ENCODE measurements at regions not wholly inside any gene's neighbourhood (a gene's known extent, or its start where the extent isn't known, plus 50 kb on each side); places are given as distances from the start of the nearest gene placed in this dataset.

DNA sequence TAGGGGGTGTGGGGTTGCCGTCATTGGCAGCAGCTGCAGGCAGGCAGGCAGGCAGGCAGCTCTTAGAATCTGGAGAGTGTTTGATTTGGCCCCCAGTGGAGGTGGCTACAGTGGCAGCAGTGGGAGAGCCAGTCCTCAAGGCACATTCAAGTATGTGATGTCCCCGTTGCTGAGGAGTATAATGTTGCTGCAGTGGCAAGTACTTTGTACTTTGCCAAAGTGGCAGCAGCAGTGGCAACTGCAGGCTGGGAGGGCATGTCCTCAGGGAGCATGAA is 147.1 kb downstream of the PAPOLA start:
- TF ChIP-seq EP300 (IDR thresholded peaks at IDR 0.05) (no peak), POLR2A (IDR thresholded peaks at IDR 0.05) (no peak)
- TF ChIP-seq, protein P1, sequence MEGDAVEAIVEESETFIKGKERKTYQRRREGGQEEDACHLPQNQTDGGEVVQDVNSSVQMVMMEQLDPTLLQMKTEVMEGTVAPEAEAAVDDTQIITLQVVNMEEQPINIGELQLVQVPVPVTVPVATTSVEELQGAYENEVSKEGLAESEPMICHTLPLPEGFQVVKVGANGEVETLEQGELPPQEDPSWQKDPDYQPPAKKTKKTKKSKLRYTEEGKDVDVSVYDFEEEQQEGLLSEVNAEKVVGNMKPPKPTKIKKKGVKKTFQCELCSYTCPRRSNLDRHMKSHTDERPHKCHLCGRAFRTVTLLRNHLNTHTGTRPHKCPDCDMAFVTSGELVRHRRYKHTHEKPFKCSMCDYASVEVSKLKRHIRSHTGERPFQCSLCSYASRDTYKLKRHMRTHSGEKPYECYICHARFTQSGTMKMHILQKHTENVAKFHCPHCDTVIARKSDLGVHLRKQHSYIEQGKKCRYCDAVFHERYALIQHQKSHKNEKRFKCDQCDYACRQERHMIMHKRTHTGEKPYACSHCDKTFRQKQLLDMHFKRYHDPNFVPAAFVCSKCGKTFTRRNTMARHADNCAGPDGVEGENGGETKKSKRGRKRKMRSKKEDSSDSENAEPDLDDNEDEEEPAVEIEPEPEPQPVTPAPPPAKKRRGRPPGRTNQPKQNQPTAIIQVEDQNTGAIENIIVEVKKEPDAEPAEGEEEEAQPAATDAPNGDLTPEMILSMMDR (IDR thresholded peaks at IDR 0.05), result no peak
